ENCODE measurements at regions not wholly inside any gene's neighbourhood (a gene's known extent, or its start where the extent isn't known, plus 50 kb on each side); places are given as distances from the start of the nearest gene placed in this dataset.

DNA sequence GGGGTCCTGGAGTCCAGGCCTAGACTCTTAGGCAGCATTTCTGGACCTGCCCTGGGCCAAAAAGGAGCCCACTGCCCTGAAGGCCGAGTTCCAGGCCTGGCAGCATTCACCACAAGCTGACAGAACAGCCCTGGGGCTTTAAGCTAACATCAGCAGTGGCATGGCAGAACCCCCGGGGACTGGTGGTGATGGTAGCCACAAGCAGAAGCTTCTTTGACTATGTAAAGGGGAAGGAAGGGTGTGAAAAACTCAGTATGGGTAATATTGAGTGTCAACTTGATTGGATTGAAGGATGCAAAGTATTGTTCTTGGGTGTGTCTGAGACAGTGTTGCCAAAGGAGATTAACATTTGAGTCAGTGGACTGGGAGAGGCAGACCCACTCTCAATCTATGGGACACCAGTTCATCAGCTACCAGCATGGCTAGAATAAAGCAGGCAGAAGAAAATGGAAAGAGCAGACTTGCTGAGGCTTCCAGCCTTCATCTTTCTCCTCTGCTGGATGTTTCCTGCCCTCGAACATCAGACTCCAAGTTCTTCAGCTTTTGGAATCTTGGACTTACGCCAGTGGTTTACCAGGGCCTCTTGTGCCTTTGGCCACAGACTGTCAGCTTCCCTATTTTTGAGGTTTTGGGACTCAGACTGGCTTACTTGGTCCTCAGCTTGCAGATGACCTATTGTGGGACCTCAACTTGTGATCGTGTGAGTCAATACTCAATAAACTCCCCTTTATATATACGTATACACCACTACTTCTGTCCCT, 661.0 kb upstream of the C9orf72 start:
- DNase-seq: no peak

DNA sequence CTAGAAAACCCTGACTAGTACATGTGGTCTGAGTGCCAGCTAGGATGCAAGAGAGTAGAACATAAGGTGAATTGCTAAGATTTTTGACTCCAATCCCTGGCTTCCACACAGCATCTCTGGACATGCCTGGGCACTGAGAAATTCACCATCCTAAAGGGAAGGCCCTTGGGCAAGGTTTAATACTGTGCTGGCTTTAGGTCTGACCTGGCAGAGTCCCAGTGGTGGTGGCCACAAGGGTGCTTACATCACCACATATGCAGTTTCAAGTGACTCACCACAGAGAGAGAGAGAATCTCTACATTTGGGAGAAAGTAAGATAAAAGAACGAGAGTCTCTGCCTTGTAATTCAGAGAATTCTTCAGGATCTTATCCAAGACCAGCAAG, 661.6 kb upstream of the C9orf72 start:
- no peak for DNase-seq

DNA sequence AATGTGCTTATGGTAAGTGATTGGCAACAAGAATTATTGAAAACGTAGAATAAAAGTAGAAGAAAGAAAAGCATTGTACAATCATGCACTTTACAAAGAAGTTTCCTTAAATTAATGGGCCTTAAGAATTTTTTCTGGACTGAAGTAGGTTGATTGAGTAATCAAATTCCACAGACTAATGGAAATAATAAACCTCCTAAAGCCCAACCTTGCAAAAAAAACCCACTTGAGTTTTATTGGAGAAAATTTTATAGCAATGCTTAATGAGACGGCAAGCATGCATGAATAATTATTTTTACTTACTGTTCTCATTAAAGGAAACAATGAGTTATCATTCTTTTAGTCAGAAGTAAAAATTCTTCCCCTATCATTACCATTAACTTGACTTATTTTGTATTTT, 676.1 kb upstream of the C9orf72 start:
- DNase-seq: no peak

DNA sequence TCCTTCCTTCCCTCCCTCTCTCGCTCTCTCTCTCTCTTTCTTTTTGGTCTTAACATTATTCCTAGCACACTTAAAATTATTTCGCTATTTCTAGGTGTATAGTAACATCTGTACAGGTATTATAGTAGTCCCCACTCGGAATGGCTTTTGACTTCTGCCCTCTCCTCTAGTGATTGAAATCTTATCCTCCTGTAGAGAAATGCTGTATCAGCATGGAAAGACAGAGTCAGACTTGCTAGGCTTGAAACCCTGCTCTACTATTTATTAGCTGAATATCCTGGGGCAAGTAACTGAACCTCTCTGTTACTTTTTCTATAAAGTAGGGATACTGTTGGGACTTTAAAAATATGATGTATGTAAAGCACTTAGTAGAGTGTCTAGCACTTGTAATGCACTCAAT, 681.9 kb upstream of the C9orf72 start:
- DNase-seq: no peak

DNA sequence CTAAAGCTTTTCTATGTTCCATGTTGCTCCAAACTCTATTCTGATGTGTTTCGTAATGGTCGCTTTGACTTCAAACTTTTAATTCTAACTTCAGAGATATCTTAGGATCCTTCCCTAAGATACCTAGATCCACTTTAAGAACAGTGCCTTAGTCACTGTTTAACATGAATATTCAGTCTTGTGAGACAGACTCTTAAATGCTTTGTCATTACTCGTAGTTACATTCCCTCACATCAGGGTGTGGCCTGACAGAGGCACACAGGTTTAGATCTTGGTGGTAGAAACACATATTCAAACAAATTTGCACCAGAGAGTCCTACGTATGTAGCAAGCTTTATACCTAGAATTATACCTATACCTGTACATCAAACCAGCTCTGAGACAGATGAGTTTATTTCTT, 687.0 kb upstream of the C9orf72 start:
- no peak for DNase-seq

DNA sequence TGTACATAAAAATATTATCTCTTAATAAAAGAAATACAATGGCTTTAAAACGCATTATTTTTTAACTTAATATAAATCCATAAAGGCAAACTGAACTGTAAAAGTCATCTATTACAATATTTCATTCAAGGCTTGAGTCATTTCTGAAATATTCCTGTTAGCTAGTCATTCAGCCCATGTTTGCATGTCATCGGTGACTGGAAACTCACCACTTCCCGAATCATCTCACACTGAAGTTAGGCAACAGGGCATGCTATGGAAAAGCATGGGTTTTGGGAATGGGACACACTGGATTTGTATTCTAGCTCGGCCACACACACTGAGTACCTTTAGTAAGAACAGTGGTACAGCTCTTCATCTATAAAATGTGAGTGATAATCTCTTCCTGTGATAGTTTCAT, 691.1 kb upstream of the C9orf72 start:
- DNase-seq: no peak

DNA sequence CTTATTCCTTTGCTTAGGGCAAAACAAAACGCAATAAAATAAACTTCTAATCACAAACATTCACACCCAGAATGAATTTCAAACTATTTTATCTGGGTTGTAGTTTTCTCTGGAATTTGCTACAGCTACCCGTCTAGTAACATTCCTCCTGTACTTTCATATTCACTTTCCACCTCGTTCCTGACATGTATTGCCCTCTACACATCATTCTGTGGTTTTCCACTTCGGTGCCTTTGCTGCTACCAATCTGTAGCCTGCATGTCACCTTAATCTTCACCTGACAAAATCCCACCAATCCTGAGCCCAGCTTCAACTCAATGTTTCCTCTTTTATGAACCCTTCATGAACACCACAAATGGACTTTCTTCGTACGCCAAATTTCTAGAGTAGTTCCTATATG, 694.1 kb upstream of the C9orf72 start:
- no peak for DNase-seq

DNA sequence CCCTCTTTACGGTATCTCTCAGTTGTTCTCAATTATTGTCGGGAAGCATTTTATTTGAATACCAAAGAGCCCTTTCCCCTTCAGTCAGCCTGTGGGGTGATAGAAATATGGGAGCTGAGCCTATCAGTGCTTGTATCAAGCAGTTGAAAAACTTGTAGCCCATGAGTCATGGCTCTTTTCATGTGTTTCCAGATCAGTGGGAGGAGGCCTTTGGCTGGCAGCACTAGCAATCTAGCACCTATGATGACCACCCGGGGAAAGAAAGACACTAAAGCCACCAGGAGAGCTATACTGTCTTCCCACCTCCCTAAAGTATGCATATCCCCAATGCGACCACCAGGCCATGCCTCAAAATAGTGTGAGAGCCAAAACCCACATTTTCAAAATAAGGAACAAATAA, 696.9 kb upstream of the C9orf72 start:
- no peak for DNase-seq

DNA sequence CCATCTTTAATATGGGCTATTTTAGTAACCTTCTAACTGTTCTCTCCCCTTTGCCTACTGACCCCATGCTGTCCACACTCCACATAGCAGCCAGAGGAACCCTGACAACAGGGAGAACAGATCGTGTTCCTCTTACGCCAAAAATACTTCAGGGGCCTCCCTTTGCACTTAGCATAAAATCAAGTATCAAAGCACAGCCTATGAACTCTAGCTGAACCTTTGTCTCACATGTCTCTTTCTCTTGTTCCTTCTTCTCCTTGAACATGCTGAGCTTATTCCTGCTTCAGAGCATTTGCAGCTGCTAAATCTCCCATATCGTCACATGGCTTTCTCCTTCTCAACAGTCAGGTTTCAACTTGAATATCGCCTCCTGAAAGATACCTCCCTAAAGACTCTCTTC, 698.8 kb upstream of the C9orf72 start:
- no peak for DNase-seq

DNA sequence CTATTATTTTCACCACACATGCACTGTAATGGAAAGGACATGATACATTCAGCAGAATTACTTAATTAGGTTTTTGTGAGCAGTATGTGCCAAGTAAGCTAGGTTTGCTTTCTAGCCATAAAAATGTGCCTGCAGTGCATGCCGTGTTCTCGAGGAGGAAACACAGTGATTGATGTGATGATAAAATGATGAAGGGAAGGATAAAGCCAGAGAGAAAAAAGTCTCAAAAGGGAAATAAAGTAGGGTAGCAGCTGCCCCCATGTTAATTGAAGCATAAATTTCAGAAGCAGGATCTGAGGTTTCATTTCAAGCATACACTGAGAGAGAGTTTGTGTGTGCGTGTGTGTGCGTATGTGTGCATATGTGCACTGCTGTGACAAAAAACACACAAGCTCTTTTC, 714.2 kb upstream of the C9orf72 start:
- DNase-seq: no peak

DNA sequence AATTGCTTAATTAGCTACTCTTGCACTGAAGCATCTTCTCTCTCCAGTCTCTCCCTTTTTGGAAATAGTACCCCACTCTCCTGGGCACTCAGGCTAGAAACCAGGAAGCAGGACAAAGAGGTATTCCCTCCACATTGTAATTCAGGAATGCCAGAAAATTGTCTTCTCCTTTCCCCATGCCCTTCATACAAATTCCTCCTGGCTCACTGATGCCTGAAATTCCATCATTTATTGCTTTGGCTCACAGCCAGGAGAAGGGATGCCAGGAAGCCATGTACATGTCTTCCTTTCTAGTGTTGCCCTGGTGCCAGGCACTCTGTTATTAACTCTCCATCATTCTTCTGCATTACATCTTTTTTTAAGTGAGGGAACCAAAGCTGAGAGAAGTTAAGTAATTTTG, 716.5 kb upstream of the C9orf72 start:
- no peak for DNase-seq

DNA sequence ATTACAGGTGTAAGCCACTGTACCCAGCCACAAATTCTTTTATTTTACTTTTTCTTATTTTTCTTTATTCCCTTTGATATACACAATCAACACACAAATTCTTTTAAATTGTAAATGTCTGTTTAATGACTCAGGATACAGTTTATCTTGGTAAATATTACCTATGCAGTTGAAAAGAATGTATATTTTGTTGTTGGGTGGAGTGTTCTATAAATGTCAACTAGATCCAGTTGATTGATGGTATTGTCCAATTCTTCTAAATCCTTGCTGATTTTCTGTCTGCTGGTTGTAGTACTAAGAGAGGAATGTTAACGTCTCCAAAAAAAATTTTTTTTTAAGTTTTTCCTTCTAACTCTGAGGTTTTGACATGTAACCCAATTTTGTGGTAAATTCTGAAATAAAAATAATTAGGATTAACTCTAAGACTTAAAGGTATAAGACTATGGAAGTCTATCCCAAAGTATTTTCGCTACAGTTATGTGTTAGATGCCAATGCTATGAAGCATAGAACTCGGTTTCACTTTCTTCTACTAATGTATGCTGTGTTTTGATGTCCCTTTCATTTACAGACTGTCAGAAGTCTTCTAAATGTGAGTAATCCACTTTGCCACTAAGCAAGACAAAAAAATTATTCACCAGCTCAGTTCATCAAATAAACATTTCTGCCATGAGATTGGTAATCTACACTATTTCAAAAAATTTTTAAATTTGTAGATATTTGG, 720.2 kb upstream of the C9orf72 start:
- DNase-seq: no peak

DNA sequence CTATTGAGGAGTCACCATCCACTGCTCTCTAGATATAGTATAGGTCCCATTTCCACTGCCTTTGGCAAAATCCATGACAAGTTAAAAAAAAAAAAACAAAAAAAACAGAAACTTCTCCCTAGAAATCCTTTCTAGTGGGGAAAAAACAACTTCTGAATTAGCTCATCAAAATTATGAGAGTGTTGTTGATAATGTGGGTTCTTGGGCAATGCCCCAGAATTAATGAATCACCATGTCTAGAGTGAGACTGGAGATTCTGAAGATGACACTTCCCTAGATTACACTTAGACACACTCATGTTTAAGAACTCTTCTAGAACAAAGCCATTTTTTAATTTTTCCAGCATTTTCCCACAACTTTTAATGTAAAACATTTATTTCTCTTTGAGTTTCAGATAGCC, 728.0 kb upstream of the C9orf72 start:
- DNase-seq: no peak

DNA sequence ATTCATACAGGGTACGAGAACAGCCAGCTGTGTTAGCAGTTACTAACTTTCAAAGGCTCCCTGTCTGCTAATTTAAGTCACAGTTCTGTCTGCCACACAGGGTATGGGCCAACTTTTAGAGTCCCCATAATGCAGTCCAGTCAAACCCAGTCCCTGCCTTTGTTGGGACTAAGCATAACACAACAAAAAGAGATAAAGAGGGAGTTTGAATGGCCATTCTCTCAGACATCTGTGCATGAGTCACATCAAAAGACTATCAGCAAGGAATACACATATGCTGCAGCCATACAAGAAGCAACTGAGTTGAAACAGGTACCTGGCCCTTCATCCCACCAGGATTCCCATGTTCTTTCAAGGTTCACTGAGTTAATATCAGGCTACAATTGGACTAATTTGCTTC, 744.5 kb upstream of the C9orf72 start:
- no peak for DNase-seq

DNA sequence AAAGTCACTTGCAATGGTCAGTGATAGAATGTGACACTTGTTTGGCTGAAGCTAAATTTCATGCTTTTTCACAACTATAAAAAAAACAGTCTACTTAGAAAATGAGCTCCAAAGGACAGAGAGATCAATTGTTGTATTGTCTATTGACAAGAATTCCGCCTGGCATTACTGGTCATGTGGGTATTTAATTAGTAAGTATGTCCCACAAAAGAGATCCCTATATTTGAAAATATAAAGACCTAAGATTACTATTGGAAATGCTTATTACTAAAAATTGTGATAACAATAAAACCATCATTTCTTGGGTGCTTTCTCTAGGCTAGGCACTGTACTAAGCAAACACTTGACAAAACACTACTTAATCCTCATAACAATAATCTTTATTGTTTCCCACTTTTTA, 745.2 kb upstream of the C9orf72 start:
- DNase-seq: no peak

DNA sequence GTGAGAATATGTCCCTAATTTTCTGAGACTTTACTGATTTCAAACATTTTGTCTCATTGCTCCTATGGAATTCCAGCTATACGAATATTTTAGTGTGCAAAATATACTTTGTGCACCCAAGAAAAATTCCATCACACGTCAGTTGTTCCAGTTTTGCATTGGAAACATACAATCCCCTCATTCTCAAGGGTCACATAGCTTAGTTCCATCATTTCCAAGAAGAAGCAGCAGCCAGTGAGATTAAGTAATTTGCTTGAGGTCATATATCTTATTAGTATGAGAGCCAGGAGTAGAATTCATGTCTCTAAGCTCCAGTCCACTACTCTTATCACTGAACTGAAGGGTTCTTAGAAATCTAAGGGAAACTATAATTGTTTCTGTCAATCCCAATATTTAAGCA, 746.7 kb upstream of the C9orf72 start:
- no peak for DNase-seq

DNA sequence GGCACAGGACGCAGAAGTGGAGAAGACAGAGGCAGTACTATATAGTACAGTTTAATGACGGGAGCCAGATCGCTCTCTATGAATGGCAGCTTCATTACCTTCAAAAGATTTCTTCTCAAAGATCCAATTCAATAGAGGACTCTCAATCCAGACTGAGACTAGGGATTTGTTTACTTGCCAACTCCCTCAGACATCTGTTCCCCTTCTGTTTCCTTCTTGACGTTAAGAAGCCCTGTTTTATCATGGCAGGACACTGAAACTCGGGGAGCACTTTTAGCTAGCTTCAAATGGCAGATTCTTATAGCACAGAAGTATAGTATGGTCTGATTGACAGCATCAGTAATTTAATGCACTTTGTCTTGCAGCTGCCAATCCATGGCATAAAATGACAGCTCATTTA, 747.3 kb upstream of the C9orf72 start:
- DNase-seq: no peak

DNA sequence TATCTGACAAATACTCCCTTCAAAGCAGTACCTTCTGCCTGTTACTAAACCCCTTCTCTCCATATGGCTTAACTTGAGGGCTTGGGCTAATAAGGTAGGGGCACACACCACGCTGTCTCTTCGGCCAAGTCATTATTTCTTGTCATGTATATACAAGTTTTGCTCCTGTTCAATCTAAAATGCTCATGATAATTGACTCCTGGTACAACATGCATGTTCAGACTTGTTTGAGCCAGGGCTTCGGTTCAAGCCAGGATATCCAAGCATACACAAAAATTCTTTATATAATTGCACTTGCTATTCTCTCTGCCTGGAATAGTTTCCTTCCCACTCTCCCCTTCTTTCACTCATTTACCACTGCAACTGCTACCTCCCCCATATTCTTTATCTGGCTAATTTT, 756.0 kb upstream of the C9orf72 start:
- DNase-seq: no peak

DNA sequence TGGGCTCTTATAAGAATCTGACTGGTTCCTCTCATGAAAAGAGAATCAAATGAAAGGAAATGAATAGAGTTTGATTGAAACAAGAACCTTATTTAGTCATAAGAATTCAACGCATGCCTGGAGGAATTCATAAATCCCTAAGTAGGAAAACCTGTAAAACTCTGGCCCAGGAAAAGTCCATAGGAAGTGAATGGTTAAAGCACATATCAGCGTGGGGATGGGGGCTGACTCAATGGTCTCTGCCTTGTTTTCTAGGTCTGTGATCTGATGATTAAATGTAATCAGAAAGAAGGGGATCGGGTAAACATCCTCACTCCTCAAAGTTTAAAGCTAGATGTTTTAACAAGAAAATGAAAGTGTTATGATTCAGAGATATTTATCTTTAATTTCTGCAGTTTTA, 759.4 kb upstream of the C9orf72 start:
- no peak for DNase-seq

DNA sequence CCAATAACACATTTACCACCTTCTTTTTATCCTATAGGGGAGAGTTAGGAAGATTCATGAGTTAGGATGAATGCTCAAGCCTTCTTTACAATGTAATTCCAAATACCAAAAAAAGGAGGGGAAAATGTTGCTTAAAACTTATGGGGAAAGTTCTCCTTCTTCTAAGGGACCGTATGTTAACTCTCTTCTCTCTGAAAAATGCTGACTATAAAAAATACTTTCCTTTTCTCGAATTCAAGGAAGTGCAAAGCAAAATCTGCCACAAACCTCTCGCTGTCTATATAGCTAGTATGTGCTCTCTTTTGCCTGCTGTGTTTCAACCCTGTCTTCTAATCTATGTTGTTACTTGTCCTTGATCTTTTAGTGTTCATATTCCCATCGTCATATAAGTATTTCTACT, 768.6 kb upstream of the C9orf72 start:
- no peak for DNase-seq

DNA sequence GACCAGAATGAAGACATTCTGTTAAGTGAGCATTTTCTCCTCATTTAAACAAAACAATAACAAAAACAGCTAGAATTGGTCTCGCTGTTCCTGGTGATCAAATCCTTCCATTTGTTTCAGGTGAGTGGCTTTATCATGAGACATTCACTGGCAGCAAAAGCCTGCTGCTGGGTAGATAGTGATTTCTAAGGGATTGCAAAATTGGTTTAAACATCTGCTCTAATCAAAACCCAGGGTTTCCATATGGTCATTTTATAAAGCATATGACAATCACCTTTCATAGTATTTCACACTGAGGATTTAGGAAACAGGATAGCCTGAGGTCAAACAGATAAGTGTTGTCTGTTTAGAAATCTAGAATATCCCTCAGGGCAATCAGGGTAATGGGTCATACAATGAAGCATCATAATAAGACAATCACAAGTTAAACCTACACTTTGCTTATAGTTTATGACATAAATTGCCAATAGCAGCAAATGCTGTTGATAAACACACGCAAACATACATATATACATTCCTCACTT, 769.6 kb upstream of the C9orf72 start:
- no peak for DNase-seq

DNA sequence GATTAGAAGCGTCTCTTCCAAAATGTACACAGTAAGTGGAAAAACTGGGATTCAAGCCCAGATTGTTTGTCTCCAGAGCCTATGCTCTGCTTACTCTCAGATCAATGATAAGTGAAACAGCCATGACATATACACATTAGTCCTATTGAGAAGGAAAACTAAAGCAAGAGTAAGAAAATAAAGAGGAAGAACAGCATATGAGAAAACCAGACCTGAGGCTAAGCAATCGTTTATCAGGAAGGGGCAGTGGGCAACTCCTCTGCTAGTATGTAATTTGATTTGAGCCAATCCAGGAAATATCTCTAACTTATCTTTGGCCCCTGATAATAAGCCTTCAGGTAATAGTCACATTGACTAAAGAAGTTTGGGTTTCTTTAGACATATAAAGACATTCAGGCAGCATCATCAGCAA, 789.9 kb upstream of the C9orf72 start:
- DNase-seq: no peak

DNA sequence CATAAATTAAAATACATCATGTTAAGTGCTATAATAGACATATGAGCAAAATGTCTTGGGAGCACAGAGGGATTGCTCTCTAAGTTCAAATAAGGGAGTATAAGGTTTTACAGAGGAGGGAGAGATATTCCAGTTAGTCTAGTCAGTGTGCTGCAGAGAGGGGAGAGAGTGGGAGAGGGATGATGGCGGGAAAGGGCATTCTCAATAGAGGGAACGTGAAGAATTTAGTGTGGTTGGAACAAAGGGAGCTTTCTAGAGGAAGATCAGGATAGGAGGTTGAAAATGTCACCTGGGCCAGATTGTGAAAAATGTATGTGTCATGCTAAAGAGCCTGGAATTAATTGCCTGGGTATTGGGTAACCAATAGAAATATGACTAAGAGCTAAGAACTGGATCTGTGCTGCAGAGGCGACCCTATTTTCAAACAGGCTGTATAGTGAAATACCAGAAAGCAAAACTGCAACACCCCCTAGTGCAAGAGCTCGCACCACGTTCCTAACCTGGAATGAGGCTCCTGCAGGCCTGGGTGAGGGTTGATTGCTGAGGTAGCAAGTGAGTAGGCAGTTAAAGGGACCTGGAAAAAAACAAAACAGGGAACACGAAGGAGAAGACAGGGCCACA, 791.8 kb upstream of the C9orf72 start:
- no peak for DNase-seq

DNA sequence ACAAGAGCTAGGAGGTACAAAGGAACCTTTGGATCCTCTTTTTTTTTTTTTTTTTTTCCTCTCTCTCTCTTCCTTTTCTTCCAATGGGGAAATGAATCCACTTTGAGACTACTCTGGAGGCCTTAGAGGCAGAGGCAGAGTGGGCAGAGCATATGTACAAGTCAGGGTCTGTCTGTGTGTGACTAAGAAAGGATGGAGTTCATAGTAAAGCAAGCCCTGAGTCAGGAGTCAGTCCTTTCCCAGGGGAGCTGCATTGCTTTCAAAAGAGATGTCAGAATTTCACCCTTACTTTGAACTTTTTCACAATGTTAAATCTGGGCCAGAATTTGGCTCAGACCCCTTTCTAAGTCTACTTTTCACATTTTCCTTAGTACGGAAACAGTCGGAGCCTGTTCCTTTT, 792.4 kb upstream of the C9orf72 start:
- DNase-seq: no peak
